Loucy (cell line): ENCODE measurements at regions not wholly inside any gene's neighbourhood (a gene's known extent, or its start where the extent isn't known, plus 50 kb on each side); places are given as distances from the start of the nearest gene placed in this dataset.

Experiments
- H2AFZ ChIP-seq: fragments of 200-600 bp; sonication (generic); 2 replicates; pipeline ENCODE4 v1.6.0; 2016; ENCODE audit warnings: antibody characterized with exemption, mild to moderate bottlenecking, low read length, moderate library complexity
- H3F3A ChIP-seq: fragments of 200-600 bp; 2 replicates; pipeline ENCODE4 v1.6.0; 2016; ENCODE audit warnings: antibody characterized with exemption, low read depth, mild to moderate bottlenecking
- H3K27me3 ChIP-seq: fragments of 200-600 bp; sonication (generic); 2 replicates; pipeline ENCODE4 v1.6.1; 2014; ENCODE audit warnings: low read length, mild to moderate bottlenecking; ENCODE audit not compliant: insufficient read depth, poor library complexity, severe bottlenecking
- H3K36me3 ChIP-seq: fragments of 200-600 bp; sonication (generic); 2 replicates; pipeline ENCODE4 v1.6.1; 2016; ENCODE audit warnings: low read length; ENCODE audit not compliant: insufficient read depth
- H3K4me1 ChIP-seq: fragments of 200-600 bp; sonication (generic); 2 replicates; pipeline ENCODE4 v1.5.1; 2014; ENCODE audit warnings: low read length, mild to moderate bottlenecking; ENCODE audit not compliant: insufficient read depth, poor library complexity, severe bottlenecking
- H3K4me2 ChIP-seq: fragments of 200-600 bp; sonication (generic); 2 replicates; pipeline ENCODE4 v1.6.0; 2014; ENCODE audit warnings: antibody characterized with exemption, low read length, low read depth, mild to moderate bottlenecking; ENCODE audit not compliant: poor library complexity, severe bottlenecking
- H3K4me3 ChIP-seq: fragments of 200-600 bp; sonication (generic); 2 replicates; pipeline ENCODE4 v1.5.1; 2014; ENCODE audit warnings: low read length, mild to moderate bottlenecking, mixed read lengths; ENCODE audit not compliant: poor library complexity, severe bottlenecking
- H3K79me2 ChIP-seq: fragments of 200-600 bp; sonication (generic); 2 replicates; pipeline ENCODE4 v1.6.1; 2014; ENCODE audit warnings: low read length; ENCODE audit not compliant: insufficient read depth
- H3K9ac ChIP-seq: fragments of 200-600 bp; sonication (generic); 2 replicates; pipeline ENCODE4 v1.6.0; 2014; ENCODE audit warnings: mild to moderate bottlenecking, low read depth, low read length, moderate library complexity; ENCODE audit not compliant: poor library complexity, severe bottlenecking
- H3K9me2 ChIP-seq: fragments of 200-600 bp; sonication (generic); replicated peaks from 2 replicates; pipeline ENCODE4 v1.6.1; 2016; ENCODE audit warnings: low read depth, low read length, mixed read lengths
- H3K9me3 ChIP-seq: fragments of 200-600 bp; sonication (generic); 2 replicates; pipeline ENCODE4 v1.6.1; 2014; ENCODE audit warnings: mild to moderate bottlenecking, antibody characterized with exemption, low read length, low read depth; ENCODE audit not compliant: insufficient read depth
- H4K20me1 ChIP-seq: fragments of 200-600 bp; sonication (generic); 2 replicates; pipeline ENCODE4 v1.6.0; 2014; ENCODE audit warnings: antibody characterized with exemption, low read length, mild to moderate bottlenecking; ENCODE audit not compliant: insufficient read depth, poor library complexity, severe bottlenecking
- EZH2phosphoT487 ChIP-seq: fragments of 200-600 bp; IDR thresholded peaks from 2 replicates; pipeline ENCODE4 v1.6.1; 2018; ENCODE audit warnings: antibody characterized with exemption, mild to moderate bottlenecking, moderate library complexity, borderline replicate concordance
- TF ChIP-seq, protein P1 (sequence below): fragments of 200-600 bp; sonication (generic); conservative IDR thresholded peaks from 2 replicates; pipeline ENCODE4 v1.5.1; 2014; ENCODE audit warnings: mild to moderate bottlenecking, antibody characterized with exemption, low read length

GRCh38 chr11:36870361-36870760 lies 272.3 kb upstream of the RAG2 start:
- no peak overlapping the region for H2AFZ ChIP-seq
- H3K9me2 ChIP-seq: no peaks in the 10 kb centered on the region
- no peaks in the 10 kb centered on the region for H3F3A ChIP-seq
- TF ChIP-seq EZH2phosphoT487: no peak
- TF ChIP-seq, protein P1, sequence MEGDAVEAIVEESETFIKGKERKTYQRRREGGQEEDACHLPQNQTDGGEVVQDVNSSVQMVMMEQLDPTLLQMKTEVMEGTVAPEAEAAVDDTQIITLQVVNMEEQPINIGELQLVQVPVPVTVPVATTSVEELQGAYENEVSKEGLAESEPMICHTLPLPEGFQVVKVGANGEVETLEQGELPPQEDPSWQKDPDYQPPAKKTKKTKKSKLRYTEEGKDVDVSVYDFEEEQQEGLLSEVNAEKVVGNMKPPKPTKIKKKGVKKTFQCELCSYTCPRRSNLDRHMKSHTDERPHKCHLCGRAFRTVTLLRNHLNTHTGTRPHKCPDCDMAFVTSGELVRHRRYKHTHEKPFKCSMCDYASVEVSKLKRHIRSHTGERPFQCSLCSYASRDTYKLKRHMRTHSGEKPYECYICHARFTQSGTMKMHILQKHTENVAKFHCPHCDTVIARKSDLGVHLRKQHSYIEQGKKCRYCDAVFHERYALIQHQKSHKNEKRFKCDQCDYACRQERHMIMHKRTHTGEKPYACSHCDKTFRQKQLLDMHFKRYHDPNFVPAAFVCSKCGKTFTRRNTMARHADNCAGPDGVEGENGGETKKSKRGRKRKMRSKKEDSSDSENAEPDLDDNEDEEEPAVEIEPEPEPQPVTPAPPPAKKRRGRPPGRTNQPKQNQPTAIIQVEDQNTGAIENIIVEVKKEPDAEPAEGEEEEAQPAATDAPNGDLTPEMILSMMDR: no peak
- no peaks in the 10 kb centered on the region for H3K27me3 ChIP-seq
- no peak overlapping the region for H3K9ac ChIP-seq
- H3K4me3 ChIP-seq: no peak overlapping the region
- H3K4me2 ChIP-seq: no peak overlapping the region
- no peaks in the 10 kb centered on the region for H4K20me1 ChIP-seq
- H3K36me3 ChIP-seq: no peaks in the 10 kb centered on the region
- H3K9me3 ChIP-seq: no peaks in the 10 kb centered on the region
- H3K79me2 ChIP-seq: no peaks in the 10 kb centered on the region
- no peaks in the 10 kb centered on the region for H3K4me1 ChIP-seq

DNA sequence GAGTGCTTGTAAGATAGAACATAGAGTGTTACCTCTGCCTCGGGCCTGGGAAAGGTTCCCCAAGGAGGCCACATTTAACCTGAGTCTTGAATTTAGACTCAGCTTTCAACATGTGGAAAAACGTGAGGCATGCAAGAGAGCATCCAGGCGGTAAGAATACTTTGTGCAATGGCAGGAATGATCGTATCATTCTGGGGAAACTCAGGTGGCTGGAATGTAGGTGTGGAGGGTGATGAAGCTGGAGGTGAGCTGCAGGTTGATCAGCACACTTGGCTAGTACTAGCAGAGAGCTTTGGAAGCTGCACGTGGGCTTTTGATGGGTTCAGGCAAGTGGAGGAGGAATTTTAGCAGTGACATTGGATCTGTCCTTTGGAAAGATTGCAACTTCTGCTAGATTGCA lies 270.3 kb upstream of the RAG2 start:
- H3F3A ChIP-seq: no peaks in the 10 kb centered on the region
- no peaks in the 10 kb centered on the region for H3K9me2 ChIP-seq
- no peak for TF ChIP-seq EZH2phosphoT487
- TF ChIP-seq, protein P1: no peak
- no peak overlapping the region for H2AFZ ChIP-seq
- no peaks in the 10 kb centered on the region for H3K27me3 ChIP-seq
- H4K20me1 ChIP-seq: no peaks in the 10 kb centered on the region
- H3K79me2 ChIP-seq: no peaks in the 10 kb centered on the region
- H3K4me1 ChIP-seq: no peaks in the 10 kb centered on the region
- no peaks in the 10 kb centered on the region for H3K9me3 ChIP-seq
- no peak overlapping the region for H3K9ac ChIP-seq
- H3K36me3 ChIP-seq: no peaks in the 10 kb centered on the region
- no peak overlapping the region for H3K4me2 ChIP-seq
- H3K4me3 ChIP-seq: no peak overlapping the region

DNA sequence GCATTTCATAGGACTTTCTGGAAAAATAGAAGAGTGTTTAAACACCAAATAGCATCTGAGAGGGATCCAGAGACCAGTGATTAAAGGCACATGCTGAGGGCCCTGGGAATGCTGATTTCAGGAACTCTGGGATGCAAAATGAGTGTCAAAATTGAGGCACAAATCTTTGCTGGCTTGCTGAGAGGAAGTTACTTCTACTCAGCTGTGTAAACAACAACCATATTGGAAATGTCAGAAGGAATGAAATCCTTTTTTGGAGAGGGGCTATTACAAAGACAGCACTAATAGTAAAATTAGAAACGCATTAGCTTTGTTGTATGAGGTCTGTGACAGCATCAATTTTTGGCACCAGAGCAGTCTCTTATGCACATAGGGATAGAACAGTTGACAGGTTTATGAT lies 267.8 kb upstream of the RAG2 start:
- H3K27me3 ChIP-seq: no peaks in the 10 kb centered on the region
- H3K4me2 ChIP-seq: no peak overlapping the region
- H3K9me2 ChIP-seq: no peaks in the 10 kb centered on the region
- no peaks in the 10 kb centered on the region for H4K20me1 ChIP-seq
- no peak overlapping the region for H3K4me3 ChIP-seq
- no peaks in the 10 kb centered on the region for H3K79me2 ChIP-seq
- no peak overlapping the region for H2AFZ ChIP-seq
- no peaks in the 10 kb centered on the region for H3K4me1 ChIP-seq
- H3K36me3 ChIP-seq: no peaks in the 10 kb centered on the region
- no peaks in the 10 kb centered on the region for H3K9me3 ChIP-seq
- TF ChIP-seq, protein P1: no peak
- no peak for TF ChIP-seq EZH2phosphoT487
- H3K9ac ChIP-seq: no peak overlapping the region
- no peaks in the 10 kb centered on the region for H3F3A ChIP-seq
